HEK293T (cell line): ENCODE measurements at regions not wholly inside any gene's neighbourhood (a gene's known extent, or its start where the extent isn't known, plus 50 kb on each side); places are given as distances from the start of the nearest gene placed in this dataset.

ENCODE experiments used
- FOXK2 ChIP-seq: fragments of 450-650 bp; IDR thresholded peaks from 2 replicates; pipeline ENCODE4 v1.6.1; 2016; ENCODE audit warnings: mild to moderate bottlenecking
- FOXM1 ChIP-seq: fragments of 450-650 bp; IDR thresholded peaks from 2 replicates; pipeline ENCODE4 v1.6.1; 2017; ENCODE audit warnings: mild to moderate bottlenecking, borderline replicate concordance
- HDGF ChIP-seq: fragments of 450-650 bp; IDR thresholded peaks from 2 replicates; pipeline ENCODE4 v1.6.1; 2017; ENCODE audit warnings: antibody characterized with exemption, borderline replicate concordance
- L3MBTL2 ChIP-seq: fragments of 450-650 bp; conservative IDR thresholded peaks from 2 replicates; pipeline ENCODE4 v1.6.1; 2016; ENCODE audit warnings: mild to moderate bottlenecking
- SP1 ChIP-seq: fragments of 450-650 bp; IDR thresholded peaks from 2 replicates; pipeline ENCODE4 v1.6.1; 2017
- SUZ12 ChIP-seq: fragments of 450-650 bp; IDR thresholded peaks from 2 replicates; pipeline ENCODE4 v1.6.1; 2016; ENCODE audit warnings: mild to moderate bottlenecking

DNA sequence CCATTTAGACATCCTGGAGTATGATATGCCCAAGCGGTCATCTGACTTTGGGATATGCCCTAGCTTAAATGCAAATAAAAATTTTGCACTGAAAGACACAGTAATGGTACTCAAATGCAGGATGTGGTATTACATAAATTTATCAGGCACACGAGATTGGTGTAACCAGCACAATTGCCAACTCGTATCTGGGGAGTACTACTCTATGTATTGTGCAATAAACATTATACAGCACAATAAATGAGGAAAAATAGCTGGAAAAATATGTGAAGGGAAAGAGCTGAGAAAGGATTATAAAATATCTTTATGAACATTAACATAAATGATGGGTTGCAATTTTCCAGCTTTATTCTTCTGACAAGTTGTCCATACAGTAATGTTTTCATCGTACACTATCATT lies 505.5 kb upstream of the TENM3 start:
- TF ChIP-seq HDGF (no peak), SP1 (no peak), FOXK2 (no peak), SUZ12 (no peak), L3MBTL2 (no peak), FOXM1 (no peak)
